ENCODE measurements at regions not wholly inside any gene's neighbourhood (a gene's known extent, or its start where the extent isn't known, plus 50 kb on each side); places are given as distances from the start of the nearest gene placed in this dataset.
A peak's percentile ranks its signal among the peaks of the same experiment; 100 is the strongest.

DNA sequence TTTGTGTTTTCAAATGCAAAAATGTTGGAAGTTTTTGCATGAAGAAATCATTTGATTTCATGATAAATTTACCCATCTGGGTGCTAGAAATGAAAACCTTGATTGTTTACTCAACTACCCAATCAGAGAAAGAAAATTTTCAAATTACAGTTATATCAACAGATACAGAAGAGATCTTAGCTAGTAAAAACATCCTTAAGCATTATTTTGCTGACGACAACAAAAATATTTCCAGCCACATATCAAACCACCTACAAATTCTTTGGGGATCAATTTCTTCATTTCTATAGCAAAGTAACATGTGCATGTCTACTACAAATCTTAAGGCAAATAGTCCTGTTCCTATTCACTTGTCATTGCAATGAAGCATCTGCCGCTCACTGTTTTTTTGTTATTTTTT is 530.3 kb downstream of the ZIC1 start:
- no peak for DNase-seq (ENCODE audit: low spot score)

DNA sequence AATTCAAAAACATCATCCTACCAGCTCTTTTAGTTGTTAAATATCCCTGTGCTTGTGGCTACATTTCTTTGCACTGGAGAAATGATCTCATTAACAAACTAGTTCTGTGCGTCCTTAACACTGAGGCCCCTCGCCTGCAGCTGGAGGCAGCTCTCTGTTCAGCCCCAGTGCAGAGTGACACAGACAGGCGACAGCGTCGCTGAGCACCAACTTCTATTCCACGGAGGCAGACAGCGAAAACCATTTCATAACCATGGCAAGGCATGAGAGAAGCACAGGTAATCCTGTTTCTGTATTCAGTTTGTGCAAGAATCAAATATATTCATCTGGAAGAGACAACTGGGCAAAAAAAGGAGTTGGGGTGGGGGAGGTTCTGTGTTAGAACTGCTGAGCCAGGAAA is 530.7 kb downstream of the ZIC1 start:
- no peak for DNase-seq (ENCODE audit: low spot score)

DNA sequence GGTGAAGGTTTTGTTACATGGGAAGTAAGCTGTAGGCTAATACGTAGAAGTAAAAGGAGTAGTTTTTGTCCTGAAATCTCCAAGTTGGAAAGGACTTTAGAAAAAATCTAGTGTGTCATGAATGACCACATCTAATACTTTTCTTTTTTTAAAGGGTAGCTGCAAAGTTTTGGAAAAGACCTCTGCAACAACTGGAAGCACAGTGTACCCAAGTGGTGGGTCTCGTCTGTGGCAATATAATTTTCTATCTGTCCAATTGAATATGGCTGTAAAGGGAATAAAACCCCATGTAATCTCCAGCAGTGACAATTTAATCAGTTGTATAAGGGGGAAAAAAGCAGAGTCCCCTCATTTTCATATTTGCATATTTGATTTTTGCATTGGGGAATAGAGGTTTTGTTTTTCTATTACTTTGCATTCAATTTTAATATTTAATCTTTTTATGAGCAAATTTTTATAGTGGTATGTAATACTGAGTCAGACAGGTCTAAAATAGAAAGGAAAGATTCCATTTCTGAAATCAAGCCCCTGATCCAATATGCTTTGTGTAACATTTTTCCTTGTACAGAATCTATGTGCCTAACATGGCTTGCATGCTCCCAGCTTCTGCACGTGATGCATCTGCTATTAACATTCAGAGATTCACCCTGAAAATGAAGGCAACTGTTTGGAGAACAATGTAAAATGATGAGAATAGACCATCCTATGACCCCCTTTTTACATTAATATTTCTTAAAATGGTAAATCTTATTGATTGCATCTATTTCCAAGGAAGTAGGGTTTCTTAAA is 531.4 kb downstream of the ZIC1 start:
- no peak for DNase-seq (ENCODE audit: low spot score)

DNA sequence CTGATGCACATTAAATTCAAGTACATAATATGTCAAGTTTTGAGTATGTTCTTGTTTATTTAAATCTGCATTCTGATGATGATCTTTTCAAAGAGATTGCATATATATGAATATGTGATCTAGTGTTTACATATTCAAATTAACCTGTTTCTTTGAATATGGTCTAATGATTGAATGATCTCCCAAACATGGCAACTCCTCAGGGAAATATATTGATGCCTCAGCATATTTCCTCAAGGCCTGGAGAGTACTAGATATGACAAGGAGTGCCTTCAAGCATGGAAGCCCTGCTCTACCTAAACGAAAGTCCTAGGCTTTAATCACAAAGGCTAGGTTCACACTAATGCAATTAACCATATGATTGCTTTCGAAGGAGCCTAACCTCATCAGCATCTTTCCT is 532.8 kb downstream of the ZIC1 start:
- DNase-seq (ENCODE audit: low spot score): no peak

DNA sequence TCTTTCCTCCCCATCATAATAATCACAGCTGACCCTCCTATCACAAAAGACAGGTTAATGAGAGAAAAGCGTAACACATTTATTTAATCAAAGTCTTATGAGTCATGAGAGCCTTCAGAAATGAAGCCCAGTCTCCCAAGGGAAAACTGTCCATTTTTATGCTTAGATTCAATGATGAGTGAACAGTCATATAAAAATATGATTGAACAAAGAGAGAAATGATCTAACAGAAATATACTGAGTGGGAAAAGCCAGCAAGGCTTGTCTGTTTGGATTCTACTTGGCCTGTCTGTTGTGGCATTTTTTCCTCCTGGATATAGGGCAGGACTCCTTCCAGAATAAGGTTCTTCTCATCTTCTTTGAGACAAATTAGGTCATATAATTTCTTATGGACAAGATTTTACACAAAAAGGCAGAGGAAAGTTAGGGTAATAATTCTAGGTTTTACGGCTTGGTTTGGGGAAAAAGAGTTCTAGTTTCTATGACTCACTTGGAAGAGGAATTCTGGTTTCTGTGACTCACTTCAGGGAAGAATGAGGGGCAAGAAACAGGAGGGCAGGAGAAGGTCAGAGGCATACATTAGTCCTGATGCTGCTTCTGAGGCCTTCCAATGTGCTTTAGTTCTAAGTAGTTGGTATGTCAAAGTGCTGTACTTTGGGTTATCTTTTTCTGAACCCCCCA is 534.2 kb downstream of the ZIC1 start:
- DNase-seq (ENCODE audit: low spot score): peak; percentile 38

DNA sequence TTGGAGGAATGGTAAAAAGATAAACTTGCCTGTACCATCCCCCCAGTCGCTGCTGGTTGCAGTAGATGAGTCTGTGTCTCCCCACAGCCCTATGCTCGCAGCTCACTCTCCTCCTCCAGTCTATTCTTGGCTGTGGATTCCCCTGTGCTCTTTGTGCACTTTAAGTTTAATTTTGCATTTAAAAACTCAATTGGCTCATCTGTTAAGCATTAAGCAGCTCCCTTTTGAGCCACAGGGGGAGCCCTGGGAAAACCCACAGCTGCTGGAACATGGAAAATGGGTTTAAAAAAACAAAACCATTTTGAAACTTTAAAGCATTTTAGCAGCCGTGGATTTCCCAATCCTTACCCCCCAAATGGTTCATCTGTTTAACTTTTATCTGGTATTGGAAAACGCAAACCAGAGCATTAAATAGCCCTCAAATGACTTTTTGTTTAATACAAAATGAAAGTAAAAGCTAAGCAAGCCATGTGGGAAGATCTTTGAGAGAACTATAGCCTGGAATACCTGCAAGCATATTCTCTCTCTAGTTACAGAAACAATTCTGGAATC is 536.9 kb downstream of the ZIC1 start:
- DNase-seq (ENCODE audit: low spot score): peak; percentile 69

DNA sequence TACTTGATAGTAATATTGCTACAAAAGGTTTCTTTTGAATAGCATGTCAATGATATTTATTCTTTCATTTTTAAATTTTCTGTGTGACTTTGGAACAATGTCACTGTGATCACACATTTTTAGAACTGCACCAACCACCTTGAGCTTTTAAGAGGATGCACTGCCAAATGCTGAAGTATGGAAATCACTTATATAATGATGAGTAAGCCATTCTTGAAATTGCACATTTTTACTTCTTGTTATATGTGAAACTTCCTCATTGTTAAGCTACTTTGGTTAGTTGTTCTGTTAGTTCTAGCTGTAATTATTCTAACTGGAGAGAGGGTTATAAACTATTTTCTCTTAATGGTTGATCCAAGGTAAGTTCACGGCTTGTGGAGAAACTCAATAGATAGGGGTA is 547.5 kb downstream of the ZIC1 start:
- DNase-seq (ENCODE audit: low spot score): no peak

DNA sequence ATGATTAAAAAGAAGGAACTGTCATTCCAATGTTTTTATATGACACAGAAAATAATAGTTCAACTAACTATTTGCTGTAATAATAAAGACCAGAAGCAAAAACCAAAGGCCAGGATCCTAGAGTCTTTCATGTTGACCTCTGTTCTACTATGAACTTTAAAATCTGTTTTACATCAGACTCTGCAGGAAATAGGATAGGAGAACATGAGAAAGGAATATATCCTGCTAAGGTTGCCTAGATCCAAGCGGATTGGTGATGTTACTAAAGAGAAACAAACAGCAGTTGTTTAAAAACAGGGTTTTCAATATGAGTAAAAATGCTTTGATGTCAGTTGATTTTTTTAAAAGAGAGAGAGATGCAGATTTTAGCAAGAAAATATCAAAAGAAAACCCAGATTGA is 549.6 kb downstream of the ZIC1 start:
- DNase-seq (ENCODE audit: low spot score): no peak

DNA sequence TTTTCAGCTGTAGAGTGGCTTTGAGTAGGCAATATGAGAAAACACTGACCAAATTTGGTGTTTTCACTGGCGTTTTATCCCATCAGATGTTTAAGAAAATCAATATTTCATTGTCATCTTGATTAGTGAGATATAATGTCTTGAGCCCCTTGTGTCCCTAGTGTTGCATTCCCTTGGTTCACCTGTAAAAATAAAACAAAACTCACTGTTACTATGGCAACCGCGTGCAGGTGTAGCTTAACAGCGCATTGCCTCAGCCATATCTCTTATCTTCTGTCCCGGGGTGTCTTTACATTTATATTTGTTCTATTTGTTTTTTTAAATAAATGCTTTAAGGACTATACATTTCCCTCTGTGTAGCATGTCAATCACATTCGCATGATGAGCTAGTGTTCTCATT is 551.6 kb downstream of the ZIC1 start:
- DNase-seq (ENCODE audit: low spot score): no peak

DNA sequence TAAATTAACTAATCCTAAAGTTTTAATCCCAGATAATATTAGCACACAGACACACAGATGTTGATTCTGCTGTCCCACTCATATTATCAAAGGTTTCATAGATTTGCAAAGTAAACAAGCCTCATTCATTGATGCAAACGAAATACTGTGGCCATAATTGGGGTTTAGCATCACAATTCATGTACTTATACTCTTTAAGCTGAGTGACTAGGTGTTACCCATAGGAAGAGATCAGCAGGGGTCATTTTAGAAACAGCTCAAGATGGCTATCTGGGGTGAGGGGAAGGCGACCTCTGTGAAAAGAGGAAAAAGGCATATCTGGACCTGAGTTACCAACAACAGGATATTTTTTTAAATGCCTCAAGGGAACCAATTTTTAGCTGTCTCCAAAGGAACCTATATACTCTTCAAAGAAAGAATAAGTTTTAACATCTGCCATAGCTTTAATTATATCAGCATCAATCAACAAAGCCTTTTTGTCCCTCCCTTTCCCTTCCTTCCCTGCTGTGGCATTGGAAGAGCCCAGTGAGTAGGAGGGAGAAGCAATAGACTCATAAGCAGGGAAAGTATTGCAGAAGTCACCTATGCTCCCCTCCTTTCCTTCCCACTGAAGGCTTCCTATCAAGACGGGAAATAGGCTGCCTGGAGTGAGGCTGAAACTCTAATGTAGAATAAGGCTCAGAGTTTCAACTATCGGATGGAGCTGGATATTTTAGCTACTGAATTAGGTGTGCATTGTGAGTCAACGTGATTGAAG is 553.4 kb downstream of the ZIC1 start:
- no peak for DNase-seq (ENCODE audit: low spot score)

DNA sequence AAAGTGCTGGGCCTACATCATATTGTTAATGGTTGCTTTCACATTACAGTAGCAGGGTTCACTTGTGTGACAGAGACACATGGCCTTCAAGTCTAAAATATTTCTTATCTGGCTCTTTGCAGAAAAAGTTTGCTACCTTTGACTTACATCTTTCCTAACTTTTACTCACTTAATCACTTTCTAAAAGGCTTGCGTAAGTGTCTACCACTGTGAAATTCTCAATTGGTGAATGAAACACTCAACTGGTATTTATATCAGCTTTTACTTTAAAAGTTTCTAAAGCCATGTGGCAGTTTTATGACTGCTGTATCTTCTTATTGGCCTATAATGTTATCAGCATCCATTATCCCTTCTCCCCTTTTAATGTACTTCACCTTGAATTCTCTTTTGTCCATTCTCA is 554.5 kb downstream of the ZIC1 start:
- DNase-seq (ENCODE audit: low spot score): no peak

DNA sequence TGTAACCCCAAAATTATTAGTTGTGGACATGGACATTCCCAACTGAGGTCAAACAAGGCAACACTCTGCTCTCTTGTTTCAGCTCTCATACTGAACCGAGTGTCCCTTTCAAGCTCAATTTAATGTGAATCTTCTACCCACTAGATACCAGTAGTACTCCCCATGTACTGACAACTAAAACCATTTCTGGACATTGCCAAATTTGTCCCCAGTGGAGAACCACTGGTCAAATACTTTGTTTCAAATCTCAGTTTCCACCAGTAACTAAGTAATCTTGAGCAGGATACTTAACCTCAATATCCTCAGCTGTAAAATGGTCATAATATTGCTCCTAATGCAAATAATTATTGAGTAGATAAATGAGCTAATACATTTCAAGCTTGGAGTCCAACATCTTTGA is 566.0 kb downstream of the ZIC1 start:
- DNase-seq (ENCODE audit: low spot score): no peak

DNA sequence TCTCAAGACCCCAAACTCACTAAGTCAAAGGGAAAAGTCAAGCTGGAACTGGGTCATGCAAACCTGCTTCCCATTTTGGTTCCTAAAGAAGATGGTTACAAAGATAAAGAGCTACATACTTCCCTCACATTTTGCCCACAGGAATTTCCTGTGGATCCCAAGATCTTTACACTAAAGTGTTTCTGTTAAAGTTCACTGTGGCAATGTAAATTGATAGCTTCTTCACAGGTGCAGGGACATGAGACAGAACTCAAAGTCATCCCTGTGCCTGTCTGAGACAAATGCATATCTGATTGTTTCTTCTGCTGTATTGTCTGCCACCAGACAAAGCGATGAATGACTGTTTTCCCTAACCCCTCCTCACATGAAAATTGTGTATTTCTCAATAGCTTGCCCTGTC is 567.8 kb downstream of the ZIC1 start:
- no peak for DNase-seq (ENCODE audit: low spot score)

DNA sequence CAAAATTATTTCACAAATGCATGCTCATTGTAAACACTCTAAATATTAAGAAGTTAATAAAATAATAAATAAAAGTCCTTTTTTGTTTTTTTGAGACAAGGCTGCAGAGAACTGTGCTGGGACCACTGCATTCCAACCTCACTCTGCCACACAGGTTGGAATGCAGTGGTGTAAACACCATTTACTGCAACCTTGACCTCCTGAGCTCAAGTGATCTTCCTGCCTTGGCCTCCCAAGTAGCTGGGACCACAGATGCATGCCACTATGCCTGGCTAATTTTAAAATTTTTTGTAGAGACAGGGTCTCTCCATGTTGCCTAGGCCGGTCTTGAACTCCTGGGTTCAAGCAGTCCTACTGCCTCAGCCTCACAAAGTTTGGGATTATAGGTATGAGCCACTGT is 578.4 kb downstream of the ZIC1 start:
- DNase-seq (ENCODE audit: low spot score): no peak

DNA sequence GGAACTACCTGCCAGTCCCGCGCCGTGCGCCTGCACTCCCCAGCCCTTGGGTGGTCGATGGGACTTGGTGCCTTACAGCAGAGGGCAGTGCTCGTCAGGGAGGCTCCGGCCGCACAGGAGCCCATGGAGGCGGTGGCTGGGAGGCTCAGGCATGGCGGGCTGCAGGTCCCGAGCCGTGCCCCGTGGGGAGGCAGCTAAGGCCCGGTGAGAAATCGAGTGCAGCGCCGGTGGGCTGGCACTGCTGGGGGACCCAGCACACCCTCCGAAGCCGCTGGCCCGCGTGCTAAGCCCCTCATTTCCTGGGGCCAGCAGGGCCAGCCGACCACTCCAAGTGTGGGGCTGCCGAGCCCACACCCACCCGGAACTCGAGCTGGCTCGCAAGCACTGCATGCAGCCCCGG is 580.2 kb downstream of the ZIC1 start:
- DNase-seq (ENCODE audit: low spot score): no peak

DNA sequence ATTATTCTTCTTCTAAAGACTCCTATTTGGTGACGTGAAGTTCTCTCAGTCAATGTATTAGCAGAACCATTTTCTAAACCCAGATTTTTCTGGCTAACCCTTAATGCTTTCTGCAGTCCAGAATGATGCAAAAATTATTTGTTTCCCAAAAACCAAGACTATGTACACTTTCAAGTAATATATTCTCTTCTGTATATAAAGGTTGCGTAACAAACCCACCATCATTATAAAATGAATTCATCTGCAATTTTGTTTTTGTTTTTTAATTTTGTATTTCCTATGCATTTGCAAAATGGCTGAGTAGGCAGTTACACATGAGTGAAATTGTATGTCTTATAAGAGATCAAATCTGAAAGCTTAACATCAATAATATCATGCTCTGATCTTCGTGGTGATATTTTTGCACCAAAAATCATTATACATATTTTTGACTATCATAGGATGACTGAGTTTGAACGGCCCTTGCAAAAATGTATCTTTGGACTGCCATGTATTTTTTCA is 593.6 kb downstream of the ZIC1 start:
- no peak for DNase-seq (ENCODE audit: low spot score)

DNA sequence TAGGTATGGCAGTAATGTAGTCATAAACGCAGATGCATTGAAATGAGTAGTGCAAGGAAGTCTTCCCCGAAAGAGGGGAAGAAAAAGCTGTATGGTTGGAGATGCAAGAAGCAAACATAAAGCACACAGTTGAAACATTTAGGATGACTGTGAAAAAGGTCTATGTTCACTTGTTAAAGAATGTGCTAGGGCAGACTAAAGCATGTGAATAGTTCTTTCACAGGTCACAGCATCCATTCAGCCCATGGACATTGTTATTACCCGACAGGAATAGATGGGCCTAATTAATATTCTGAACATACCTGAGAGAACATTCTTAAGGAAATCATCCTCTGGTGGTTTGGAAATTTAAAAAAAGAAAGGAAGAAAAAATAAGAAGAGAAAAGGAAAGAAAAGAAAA is 595.2 kb downstream of the ZIC1 start:
- no peak for DNase-seq (ENCODE audit: low spot score)

DNA sequence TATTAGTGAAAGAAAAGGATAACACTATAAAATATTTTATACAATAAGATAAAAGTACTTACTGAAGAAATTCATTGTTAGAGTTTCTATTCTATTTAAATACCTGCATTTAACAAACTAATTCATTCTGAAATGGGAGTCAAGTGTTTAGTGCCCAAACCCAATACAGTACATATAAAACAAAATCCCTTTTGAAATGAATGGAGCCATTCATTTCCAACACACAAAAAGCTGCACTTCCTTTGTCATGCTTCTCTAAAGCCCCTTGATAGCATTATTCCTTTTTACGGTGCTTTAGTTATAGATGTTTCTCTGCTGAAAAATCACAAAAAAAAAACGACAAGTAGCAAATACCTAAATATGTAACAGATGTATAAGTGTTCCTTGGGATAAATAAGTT is 596.3 kb downstream of the ZIC1 start:
- no peak for DNase-seq (ENCODE audit: low spot score)

DNA sequence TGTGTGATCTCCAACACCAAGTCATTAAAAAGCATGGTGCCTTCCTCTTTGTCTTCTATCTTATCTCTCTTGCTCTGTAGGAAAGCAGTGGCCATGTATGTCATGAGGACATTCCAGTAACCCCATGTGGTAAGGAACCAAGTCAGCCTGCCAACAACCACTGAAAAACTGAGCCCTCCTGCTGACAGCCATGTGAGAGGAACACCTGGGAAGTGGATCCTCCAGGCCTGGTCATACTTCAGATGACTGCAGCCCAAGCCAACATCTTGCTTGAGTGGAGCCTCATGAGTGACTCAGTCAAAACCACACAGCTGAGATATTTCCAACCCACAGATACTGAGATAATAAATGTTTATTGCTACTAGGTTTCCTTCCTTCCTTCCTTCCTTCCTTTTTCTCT is 597.3 kb downstream of the ZIC1 start:
- DNase-seq (ENCODE audit: low spot score): peak; percentile 13

DNA sequence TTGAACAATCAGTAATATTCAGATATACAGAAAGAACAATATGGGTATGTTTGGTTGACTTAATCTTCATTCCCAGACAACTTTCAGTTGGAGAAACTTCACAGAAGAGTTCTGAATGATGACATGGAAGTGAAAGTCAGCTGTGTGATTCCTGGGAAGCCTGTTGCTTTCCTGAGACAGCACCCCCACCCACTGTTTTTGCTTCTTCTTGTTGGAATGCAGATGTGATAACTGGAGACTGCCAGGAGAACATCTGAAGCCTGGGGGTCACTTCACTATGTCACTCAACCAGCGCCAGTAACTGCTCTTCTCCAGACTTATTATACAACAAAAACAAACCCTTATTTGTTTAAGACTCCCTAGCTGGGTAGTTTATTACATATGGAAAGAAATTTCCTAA is 599.4 kb downstream of the ZIC1 start:
- no peak for DNase-seq (ENCODE audit: low spot score)

DNA sequence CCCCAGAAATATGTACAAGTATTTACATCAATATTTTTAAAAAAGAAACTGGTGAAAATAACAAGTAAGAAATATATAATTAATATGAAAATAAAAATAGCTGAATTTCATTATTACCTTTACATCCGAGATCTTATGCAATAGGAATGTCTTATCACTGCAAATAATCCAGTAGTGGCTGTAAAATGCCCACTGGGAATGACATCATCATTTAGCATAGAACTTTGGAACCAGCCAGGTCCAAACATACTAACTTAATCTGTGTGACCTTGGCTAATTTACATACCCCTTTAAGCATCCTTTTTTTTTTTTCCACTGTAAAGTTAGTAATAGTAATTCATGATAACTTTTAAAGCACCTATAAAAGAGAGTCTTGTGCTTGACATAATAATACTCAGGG is 611.7 kb downstream of the ZIC1 start:
- DNase-seq (ENCODE audit: low spot score): no peak

DNA sequence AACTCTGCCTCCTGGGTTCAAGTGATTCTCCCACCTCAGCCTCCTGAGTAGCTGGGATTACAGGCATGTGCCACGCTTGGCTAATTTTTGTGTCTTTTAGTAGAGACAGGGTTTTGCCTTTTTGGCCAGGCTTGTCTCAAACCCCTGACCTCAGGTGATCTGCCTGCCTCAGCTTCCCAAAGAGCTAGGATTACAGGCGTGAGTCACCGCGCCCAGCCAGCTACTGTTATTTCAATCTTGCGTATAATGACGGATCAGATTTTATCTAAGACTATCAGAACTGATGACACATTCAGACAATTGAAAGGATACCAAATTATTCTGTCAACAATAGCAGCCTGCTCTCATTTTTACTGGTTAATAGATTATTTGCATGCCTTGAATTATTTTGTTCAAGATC is 612.2 kb downstream of the ZIC1 start:
- DNase-seq (ENCODE audit: low spot score): no peak

DNA sequence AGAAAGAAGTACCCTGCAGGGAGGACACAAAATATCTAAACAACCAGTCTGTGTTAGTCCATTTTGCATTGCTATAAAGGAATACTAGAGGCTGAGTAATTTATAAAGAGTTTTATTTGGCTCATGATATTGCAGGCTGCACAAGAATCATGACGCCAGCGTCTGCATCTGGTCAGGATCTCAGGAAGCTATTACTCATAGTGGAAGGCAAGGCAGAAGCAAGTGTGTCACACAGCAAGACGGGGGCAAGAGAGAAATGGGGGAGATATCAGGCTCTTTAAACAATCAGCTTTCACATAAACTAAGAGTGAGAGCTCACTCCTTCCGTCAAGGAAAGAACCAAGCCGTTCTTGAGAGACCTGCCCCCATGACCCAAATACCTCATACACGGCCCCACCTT is 614.8 kb downstream of the ZIC1 start:
- DNase-seq (ENCODE audit: low spot score): peak; percentile 15
